ENCODE measurements at regions not wholly inside any gene's neighbourhood (a gene's known extent, or its start where the extent isn't known, plus 50 kb on each side); places are given as distances from the start of the nearest gene placed in this dataset.
"Not testable (repeated sequence)": the region's sequence is repeated elsewhere in the genome, so short reads cannot be mapped to it uniquely, and the experiment has no call there.

DNA sequence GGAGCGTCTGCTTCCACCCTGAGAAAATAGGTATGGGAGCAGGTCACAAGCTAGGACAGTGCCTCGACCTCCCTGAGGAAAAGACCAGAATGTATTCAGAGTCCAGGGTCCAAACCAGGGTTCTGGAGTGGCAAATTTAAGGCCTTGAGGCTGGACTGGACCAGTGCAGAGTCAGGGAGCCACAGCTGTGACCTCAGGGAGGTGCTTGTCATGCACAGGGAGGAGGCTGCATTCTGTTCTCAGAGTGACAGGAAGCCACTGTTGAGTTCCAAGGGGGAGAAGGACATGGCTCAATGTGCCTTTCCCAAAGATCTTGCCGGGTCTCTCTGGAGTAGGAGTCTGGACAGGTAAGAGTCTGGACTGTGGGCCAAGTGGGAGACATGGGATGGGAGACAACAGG lies 254.0 kb downstream of the BCL2L11 start:
- H3K36me3 ChIP-seq; H3K4me3 ChIP-seq (ENCODE audit: low read depth in 1 of 2, low read length in 1 of 2); H3K27me3 ChIP-seq; H3K9me3 ChIP-seq: not testable (repeated sequence)
- H3K27ac ChIP-seq, result peak overlapping the region; percentile 65
- H3K4me1 ChIP-seq (ENCODE audit: control insufficient read depth in 1 of 2, insufficient read depth in 1 of 2, low read depth in 1 of 2, low read length in 1 of 2), result peaks cover 13 to 17% of the 10 kb centered on the region in 2 experiments

DNA sequence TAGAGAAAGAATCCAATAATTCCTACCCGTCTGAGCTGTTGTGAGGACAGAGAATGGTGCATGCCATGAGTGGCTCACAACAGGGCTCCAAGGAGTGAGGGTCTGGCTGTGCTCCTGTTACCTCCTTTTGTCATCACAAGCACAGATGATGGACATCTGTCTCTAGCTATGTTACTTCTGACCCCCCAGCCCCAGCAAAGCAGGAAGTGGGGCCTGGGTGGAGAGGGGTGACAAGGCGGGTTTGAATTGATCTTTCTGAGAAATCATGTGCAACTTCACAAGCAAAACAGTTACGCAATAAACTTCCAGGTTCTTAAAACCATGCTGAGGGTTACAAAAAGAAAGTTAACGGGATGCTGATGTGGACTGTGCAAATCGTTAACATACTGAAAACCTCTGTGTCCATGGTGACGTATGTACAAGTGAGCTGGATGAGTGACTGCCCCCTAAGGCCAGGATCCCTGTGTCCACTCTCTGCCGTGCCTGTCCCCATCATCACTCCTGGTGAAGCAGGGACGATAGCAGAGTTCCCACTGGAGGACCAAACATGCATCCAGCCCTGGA lies 254.7 kb downstream of the BCL2L11 start:
- H3K27ac ChIP-seq, result peak overlapping the region; percentile 65
- not testable (repeated sequence) for H3K36me3 ChIP-seq, H3K27me3 ChIP-seq, H3K9me3 ChIP-seq
- peak overlapping the region; percentile 18 to 37 for H3K4me3 ChIP-seq (ENCODE audit: low read depth in 1 of 2, low read length in 1 of 2)
- peaks cover 13 to 17% of the 10 kb centered on the region in 2 experiments for H3K4me1 ChIP-seq (ENCODE audit: control insufficient read depth in 1 of 2, insufficient read depth in 1 of 2, low read depth in 1 of 2, low read length in 1 of 2)

DNA sequence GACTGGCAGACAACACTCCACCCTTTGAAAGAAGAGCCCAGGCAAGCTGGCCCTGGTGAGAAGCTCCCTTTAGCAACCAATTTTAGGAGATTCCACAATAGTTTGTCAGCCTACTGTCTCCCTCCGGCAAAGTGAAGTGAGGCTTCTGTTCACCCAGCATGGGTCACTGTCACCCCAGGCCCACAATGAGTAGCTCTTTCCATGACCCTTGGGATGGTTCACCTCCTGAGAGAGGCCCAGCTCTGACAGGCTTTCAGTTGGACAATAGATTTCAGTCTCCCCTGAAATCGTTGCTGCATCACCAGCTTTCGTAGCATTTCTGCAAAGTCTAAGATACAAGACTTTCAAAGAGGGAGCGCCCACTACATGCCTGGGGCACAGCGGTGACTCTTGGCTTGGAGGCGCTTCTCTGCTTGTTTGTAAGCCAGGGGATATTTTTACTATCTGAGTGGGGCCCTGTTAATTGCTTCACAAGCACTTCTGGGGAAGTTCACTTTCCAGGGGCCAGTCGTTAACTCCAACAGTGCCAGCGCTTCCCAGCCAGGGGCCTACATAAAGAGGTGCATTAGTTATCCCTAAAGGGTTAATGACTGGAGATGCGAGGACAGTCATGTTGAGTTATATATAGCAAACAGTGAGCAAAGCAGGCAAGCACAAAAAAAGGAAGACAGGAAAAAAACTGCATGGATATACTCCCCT lies 255.7 kb downstream of the BCL2L11 start:
- H3K9me3 ChIP-seq; H3K4me3 ChIP-seq (ENCODE audit: low read depth in 1 of 2, low read length in 1 of 2); H3K36me3 ChIP-seq; H3K27me3 ChIP-seq: not testable (repeated sequence)
- Histone ChIP-seq H3K4me1 (ENCODE audit: control insufficient read depth in 1 of 2, insufficient read depth in 1 of 2, low read depth in 1 of 2, low read length in 1 of 2) (peaks cover 19 to 22% of the 10 kb centered on the region in 2 experiments), H3K27ac (peak overlapping the region; percentile 54)

DNA sequence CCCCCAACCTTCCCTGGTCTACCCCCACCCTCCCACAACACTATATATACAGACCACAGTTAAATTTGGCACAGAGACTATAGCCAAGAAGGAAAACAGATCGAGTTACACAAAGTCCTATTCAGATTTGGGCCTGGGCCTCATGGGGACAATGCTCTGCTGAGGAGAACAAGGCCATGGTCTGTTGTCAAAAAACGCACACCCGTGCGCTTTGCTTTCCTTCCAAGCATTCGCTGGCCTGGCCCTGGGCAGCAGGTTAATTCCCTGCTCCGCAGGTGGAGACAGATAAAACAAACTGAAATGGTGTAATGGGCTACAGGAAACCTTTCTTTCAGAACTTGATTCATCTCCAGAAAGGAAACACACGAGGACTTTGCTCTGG lies 256.2 kb downstream of the BCL2L11 start:
- Histone ChIP-seq H3K4me1 (ENCODE audit: control insufficient read depth in 1 of 2, insufficient read depth in 1 of 2, low read depth in 1 of 2, low read length in 1 of 2) (peaks cover 20 to 25% of the 10 kb centered on the region in 2 experiments), H3K27ac (peak overlapping the region; percentile 33)
- not testable (repeated sequence) for H3K36me3 ChIP-seq; H3K27me3 ChIP-seq; H3K9me3 ChIP-seq; H3K4me3 ChIP-seq (ENCODE audit: low read depth in 1 of 2, low read length in 1 of 2)

DNA sequence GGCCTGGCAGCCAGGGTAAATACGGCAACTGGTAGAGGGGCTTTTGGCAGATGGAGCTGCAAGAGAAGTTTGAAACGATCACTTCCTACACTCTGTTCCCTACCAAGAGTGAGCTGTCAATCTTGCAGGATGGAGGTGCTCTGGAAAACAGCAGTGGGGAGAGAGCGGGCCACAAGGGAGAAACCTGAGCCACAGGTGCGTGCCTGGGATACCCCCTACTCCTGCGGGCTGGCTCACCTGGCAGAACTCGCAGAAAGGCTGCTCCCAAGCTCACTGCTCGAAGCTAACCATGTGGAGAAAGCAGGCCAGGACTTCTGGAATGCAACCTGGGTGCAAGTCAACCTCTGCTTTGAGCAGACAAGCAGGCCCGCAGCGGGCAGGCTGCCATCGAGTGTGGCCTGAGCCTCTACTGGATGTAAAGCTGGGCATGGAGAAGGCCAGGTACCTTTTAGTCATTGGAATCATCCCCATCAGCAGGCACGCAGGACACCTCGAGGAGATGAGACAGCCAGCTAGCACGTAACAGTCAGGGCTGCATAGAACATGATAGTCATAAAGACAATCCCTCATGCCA lies 256.8 kb downstream of the BCL2L11 start:
- not testable (repeated sequence) for H3K27me3 ChIP-seq; H3K27ac ChIP-seq; H3K36me3 ChIP-seq; H3K9me3 ChIP-seq; H3K4me3 ChIP-seq (ENCODE audit: low read depth in 1 of 2, low read length in 1 of 2)
- peaks cover 20 to 25% of the 10 kb centered on the region in 2 experiments for H3K4me1 ChIP-seq (ENCODE audit: control insufficient read depth in 1 of 2, insufficient read depth in 1 of 2, low read depth in 1 of 2, low read length in 1 of 2)

DNA sequence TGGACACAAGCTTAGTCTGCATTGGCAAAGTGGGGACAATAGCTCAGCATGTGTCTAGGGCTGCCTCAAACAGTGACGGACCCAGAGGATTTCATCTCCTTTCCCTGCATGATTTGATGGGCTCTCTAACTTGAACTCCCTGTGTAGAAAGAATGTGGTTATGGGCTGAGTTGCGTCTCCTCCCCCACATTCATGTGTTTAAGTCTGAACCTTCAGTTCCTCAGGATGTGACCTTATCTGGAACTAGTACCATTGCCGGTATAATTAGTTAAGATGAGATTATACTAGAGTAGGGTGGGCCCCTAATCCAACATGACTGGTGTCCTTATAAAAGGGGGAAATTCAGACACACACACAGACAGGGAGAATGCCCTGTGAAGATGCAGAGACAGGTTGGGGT lies 257.6 kb downstream of the BCL2L11 start:
- not testable (repeated sequence) for H3K27ac ChIP-seq; H3K27me3 ChIP-seq; H3K4me3 ChIP-seq (ENCODE audit: low read depth in 1 of 2, low read length in 1 of 2); H3K9me3 ChIP-seq; H3K36me3 ChIP-seq
- H3K4me1 ChIP-seq (ENCODE audit: control insufficient read depth in 1 of 2, insufficient read depth in 1 of 2, low read depth in 1 of 2, low read length in 1 of 2), result peaks cover 24 to 28% of the 10 kb centered on the region in 2 experiments

DNA sequence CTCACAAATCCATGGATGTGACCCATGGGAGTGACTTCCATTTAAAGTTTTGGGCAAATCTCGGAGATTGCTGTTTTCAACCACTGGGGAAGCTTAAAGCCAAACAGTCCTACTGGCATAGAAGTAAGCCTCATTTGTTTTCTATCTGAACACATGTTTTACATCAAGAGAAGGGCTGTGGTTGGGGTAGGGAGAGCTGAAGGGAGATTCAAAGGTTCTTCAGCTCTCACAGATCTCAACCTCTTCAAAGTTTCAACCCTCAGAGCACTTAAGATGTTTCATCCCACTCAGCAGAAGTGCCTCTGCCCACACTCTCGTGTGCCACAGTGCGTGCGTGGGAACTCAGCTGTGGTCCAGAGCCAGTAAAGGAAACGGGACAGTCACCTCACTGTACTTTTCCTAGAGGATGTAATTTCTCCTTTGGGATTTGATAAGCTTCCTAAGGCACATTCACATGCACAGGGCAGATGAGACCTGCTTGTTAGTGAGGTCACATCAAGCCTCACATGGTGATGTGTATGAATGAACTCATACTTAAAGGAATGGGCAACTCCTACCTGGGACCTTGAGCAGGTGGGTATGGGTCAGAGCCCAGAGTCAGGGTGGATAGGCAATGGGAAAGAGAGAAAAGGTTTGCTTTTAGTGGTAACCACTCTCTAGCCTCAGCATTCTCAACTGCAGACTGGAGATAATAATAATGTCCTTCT lies 260.2 kb downstream of the BCL2L11 start:
- not testable (repeated sequence) for H3K9me3 ChIP-seq; H3K4me3 ChIP-seq (ENCODE audit: low read depth in 1 of 2, low read length in 1 of 2); H3K36me3 ChIP-seq; H3K27me3 ChIP-seq
- peaks cover 14 to 18% of the 10 kb centered on the region in 2 experiments for H3K4me1 ChIP-seq (ENCODE audit: control insufficient read depth in 1 of 2, insufficient read depth in 1 of 2, low read depth in 1 of 2, low read length in 1 of 2)
- H3K27ac ChIP-seq, result peak overlapping the region; percentile 66

DNA sequence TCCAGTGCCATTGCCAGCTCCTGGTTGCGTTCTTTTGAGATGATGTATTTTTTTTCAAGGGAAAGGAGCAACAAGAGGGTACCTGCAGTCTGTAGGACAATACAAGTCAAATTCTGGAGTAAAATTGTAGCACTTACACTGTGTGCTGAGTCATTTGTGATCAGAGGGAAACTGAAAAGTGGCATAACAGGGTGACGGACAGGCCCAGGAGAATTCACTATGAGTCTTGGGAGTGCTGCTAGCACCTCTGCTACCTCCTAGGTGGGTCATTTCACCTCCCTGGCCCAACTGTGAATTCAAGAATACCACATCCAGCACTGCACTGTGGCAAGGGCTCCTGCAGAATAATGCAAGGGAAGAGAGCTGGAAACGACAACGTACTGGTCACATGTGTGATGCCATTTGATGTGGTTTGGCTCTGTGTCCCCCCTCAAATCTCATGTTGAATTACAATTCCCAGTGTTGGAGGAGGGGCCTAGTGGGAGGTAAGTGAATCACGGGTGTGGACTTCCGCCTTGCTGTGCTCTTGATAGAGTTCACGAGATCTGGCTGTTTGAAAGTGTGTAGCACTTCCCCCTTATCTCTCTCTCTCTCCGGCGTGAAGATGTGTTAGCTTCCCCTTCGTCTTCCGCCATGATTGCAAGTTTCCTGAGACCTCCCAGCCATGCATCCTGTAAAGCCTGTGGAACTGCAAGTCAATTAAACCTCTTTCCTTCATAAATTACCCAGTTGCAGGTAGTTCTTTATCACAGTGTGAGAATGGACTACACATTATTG lies 261.0 kb downstream of the BCL2L11 start:
- not testable (repeated sequence) for H3K36me3 ChIP-seq; H3K4me3 ChIP-seq (ENCODE audit: low read depth in 1 of 2, low read length in 1 of 2); H3K9me3 ChIP-seq; H3K27me3 ChIP-seq
- Histone ChIP-seq H3K4me1 (ENCODE audit: control insufficient read depth in 1 of 2, insufficient read depth in 1 of 2, low read depth in 1 of 2, low read length in 1 of 2) (peaks cover 14 to 15% of the 10 kb centered on the region in 2 experiments), H3K27ac (peak overlapping the region; percentile 66)

DNA sequence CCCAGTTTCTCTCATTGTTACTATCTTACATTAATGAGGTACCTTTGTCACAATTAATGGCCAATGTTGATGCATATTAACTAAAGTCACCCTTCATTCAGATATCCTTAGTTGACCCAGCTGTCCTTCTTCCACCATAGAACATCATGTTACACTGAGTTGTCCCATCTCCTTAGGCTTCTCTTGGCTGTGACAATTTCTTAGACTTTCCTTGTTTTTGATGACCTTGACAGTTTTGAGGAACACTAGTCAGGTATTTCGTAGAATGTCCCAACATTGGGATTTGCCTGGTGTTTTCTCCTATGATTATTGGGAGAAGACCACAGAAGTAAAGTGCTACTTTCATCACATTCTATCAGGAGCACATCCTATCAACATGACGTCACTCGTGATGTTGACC lies 261.8 kb downstream of the BCL2L11 start:
- Histone ChIP-seq H3K27ac (peak overlapping the region; percentile 66), H3K4me1 (ENCODE audit: control insufficient read depth in 1 of 2, insufficient read depth in 1 of 2, low read depth in 1 of 2, low read length in 1 of 2) (peaks cover 10 to 12% of the 10 kb centered on the region in 2 experiments)
- H3K9me3 ChIP-seq; H3K36me3 ChIP-seq; H3K4me3 ChIP-seq (ENCODE audit: low read depth in 1 of 2, low read length in 1 of 2); H3K27me3 ChIP-seq: not testable (repeated sequence)

DNA sequence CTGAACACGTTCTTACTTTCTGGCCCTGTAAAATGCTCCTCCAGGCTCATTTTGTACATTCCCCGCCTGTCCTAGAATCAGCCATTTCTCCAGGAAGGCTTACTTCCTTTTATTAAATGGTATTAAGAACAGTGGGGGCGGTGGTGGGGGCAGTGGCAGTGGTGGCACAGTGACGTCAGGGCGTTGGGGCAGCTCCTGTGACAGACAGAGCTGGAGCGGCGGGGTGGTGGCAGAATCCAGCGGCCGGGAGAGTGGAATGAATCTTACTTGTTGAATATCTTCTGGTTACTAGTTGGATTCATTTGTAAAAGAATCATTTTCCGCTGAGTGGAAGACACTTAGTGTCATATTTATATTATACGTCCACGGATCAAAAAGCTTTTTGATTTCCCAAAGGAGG lies 262.6 kb downstream of the BCL2L11 start:
- H3K27ac ChIP-seq; H3K4me3 ChIP-seq (ENCODE audit: low read depth in 1 of 2, low read length in 1 of 2); H3K27me3 ChIP-seq; H3K9me3 ChIP-seq; H3K36me3 ChIP-seq: not testable (repeated sequence)
- H3K4me1 ChIP-seq (ENCODE audit: control insufficient read depth in 1 of 2, insufficient read depth in 1 of 2, low read depth in 1 of 2, low read length in 1 of 2), result peaks cover 10 to 12% of the 10 kb centered on the region in 2 experiments

DNA sequence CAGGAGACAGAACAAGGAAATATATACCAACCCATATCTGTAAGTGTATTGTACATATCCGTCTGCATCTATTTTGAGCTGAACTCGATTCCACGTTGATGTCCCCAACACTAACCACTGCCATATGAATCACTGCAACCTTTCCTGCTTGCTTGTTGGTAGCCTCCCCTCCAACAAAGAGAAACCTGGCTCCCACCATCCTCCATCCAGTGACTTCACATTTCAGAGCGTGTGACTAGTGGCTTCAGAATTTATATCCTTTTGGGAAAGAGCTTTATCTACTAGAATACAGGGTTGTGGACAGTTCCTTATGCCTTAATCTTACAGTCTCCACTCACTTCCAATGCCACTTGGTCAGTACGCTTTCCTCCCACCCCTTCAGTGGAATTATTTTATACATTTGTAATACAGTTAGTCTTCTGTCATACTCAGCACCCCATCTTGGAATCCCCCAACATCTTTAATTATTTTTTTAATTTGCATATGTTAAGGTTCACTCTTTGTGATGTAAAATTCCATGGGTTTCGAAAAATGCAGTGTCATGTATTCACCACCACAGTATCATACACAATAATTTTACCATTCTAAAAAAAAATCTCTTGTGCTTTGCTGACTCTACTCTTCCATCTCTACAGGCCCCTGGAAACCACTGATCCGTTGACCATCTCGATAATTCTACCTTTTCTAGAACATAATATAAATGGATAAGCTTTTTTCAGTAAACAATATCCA lies 264.7 kb downstream of the BCL2L11 start:
- not testable (repeated sequence) for H3K27me3 ChIP-seq

DNA sequence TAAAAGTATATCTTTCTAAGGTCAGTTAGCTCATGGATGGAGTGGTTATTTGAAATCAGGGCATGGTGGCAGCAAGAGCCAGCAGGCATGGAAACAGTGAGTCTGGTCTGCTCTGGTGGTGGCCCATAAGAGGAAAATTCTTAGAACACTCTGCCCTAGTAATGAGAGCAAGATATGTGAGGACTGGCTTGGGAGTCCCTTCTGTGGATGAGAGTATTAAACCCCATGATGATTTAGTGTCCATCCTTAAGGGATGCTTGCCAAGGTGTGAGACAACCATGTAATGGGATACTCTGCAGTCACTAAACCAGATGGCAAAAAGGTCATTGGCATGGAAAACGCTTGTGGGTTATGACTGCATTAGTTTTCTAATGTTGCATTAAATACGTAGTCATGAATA lies 269.9 kb downstream of the BCL2L11 start:
- H3K27ac ChIP-seq; H3K9me3 ChIP-seq; H3K27me3 ChIP-seq; H3K4me3 ChIP-seq (ENCODE audit: low read depth in 1 of 2, low read length in 1 of 2); H3K36me3 ChIP-seq; H3K4me1 ChIP-seq (ENCODE audit: control insufficient read depth in 1 of 2, insufficient read depth in 1 of 2, low read depth in 1 of 2, low read length in 1 of 2): not testable (repeated sequence)

More for the DNA sequence above, 264.7 kb downstream of the BCL2L11 start:
- not testable (repeated sequence) for H3K27ac ChIP-seq; H3K4me3 ChIP-seq (ENCODE audit: low read depth in 1 of 2, low read length in 1 of 2); H3K36me3 ChIP-seq; H3K9me3 ChIP-seq
- H3K4me1 ChIP-seq (ENCODE audit: control insufficient read depth in 1 of 2, insufficient read depth in 1 of 2, low read depth in 1 of 2, low read length in 1 of 2), result peaks cover 10 to 12% of the 10 kb centered on the region in 2 experiments

Measured in neutrophil (primary cell).